IMR-90 (cell line): ENCODE measurements at regions not wholly inside any gene's neighbourhood (a gene's known extent, or its start where the extent isn't known, plus 50 kb on each side); places are given as distances from the start of the nearest gene placed in this dataset.

Experiments used
- ATAC-seq: fragments of 200-7000 bp; cut with Tn5 transposase; 2 replicates; pipeline ENCODE4 v1.9.1; 2020; ENCODE audit warnings: low read depth, mild to moderate bottlenecking, moderate library complexity
- BruUV-seq: library from RNA; stranded (reverse); fragments of 400-500 nt; replicated peaks from 2 replicates; lab custom pipeline; 2021; lab: Mats Ljungman, UMichigan
- CTCF ChIA-PET: fragments of 300-600 bp; formaldehyde crosslinking; extraction: SDS; loops from one replicate; lab custom pipeline; 2021; ENCODE audit warnings: antibody characterized with exemption; lab: Yijun Ruan, JAX
- POLR2A ChIA-PET: fragments of 300-600 bp; sonication (Branson Sonifier 250); formaldehyde crosslinking; loops from one replicate; lab custom pipeline; 2022; ENCODE audit warnings: antibody characterized with exemption; ENCODE audit not compliant: unreplicated experiment; lab: Charles Lee
- DNase-seq: peaks from one replicate; pipeline ENCODE4 v3.0.0; 2013
- H2AFZ ChIP-seq: replicated peaks from 2 replicates; pipeline ENCODE3; 2013; ENCODE audit warnings: low read length, mild to moderate bottlenecking; ENCODE audit not compliant: poor library complexity
- H2AK5ac ChIP-seq: 2 replicates; pipeline ENCODE4 v1.6.1; 2013; ENCODE audit warnings: low read depth, low read length, inconsistent platforms
- H2AK9ac ChIP-seq: replicated peaks from 2 replicates; pipeline ENCODE3; 2013; ENCODE audit warnings: mild to moderate bottlenecking, low read depth, low read length, moderate library complexity; ENCODE audit not compliant: poor library complexity
- H2BK120ac ChIP-seq: 2 replicates; pipeline ENCODE4 v1.6.1; 2013; ENCODE audit warnings: low read depth, low read length, inconsistent platforms
- H2BK15ac ChIP-seq: 3 replicates; pipeline ENCODE4 v1.6.1; 2013; ENCODE audit warnings: low read depth, low read length, inconsistent platforms
- H2BK20ac ChIP-seq: 2 replicates; pipeline ENCODE4 v1.6.1; 2013; ENCODE audit warnings: low read depth, mild to moderate bottlenecking, inconsistent platforms, low read length, moderate library complexity
- H2BK5ac ChIP-seq: 2 replicates; pipeline ENCODE4 v1.6.1; 2013; ENCODE audit warnings: mild to moderate bottlenecking, low read depth, low read length, inconsistent platforms; ENCODE audit not compliant: poor library complexity, severe bottlenecking
- H3K14ac ChIP-seq: replicated peaks from 2 replicates; pipeline ENCODE4 v1.6.1; 2013; ENCODE audit warnings: low read depth, low read length, inconsistent platforms
- H3K18ac ChIP-seq: 2 replicates; pipeline ENCODE4 v1.6.1; 2013; ENCODE audit warnings: low read depth, low read length, control low read depth
- H3K23ac ChIP-seq: 2 replicates; pipeline ENCODE4 v1.6.1; 2013; ENCODE audit warnings: low read depth, low read length, inconsistent platforms
- H3K27ac ChIP-seq: 2 replicates; pipeline ENCODE4 v1.5.1; 2013; ENCODE audit warnings: mild to moderate bottlenecking, control low read depth, low read length; ENCODE audit not compliant: insufficient read depth
- H3K27me3 ChIP-seq: 2 replicates; pipeline ENCODE4 v1.6.1; 2013; ENCODE audit warnings: low read length; ENCODE audit not compliant: control insufficient read depth, insufficient read depth
- H3K36me3 ChIP-seq: 2 replicates; pipeline ENCODE4 v1.6.1; 2013; ENCODE audit warnings: low read length, mixed read lengths; ENCODE audit not compliant: control insufficient read depth, insufficient read depth
- H3K4ac ChIP-seq: 2 replicates; pipeline ENCODE4 v1.6.1; 2013; ENCODE audit warnings: low read depth, low read length, inconsistent platforms
- H3K4me1 ChIP-seq: 2 replicates; pipeline ENCODE4 v1.6.1; 2013; ENCODE audit warnings: low read length, mixed read lengths; ENCODE audit not compliant: control insufficient read depth, insufficient read depth
- H3K4me2 ChIP-seq: 2 replicates; pipeline ENCODE4 v1.6.1; 2013; ENCODE audit warnings: low read depth, mild to moderate bottlenecking, control low read depth, low read length, moderate library complexity
- H3K4me3 ChIP-seq: 2 replicates; pipeline ENCODE4 v1.5.1; 2013; ENCODE audit warnings: low read depth, mild to moderate bottlenecking, control low read depth, low read length, moderate library complexity; ENCODE audit not compliant: insufficient read depth
- H3K56ac ChIP-seq: 2 replicates; pipeline ENCODE4 v1.6.1; 2013; ENCODE audit warnings: low read length, inconsistent platforms; ENCODE audit not compliant: insufficient read depth; ENCODE audit errors: extremely low read depth
- H3K79me1 ChIP-seq, 2 experiments: 2 replicates each; pipeline ENCODE4 v1.6.1; 2013; ENCODE audit warnings: low read length in 2 of 2, inconsistent platforms in 1 of 2, low read depth in 1 of 2
- H3K9ac ChIP-seq: 2 replicates; pipeline ENCODE4 v1.6.1; 2013; ENCODE audit warnings: low read depth, low read length, control low read depth
- H3K9me1 ChIP-seq: 2 replicates; pipeline ENCODE4 v1.6.1; 2013; ENCODE audit warnings: low read length, inconsistent platforms; ENCODE audit not compliant: insufficient read depth
- H3K9me3 ChIP-seq: 2 replicates; pipeline ENCODE4 v1.6.1; 2013; ENCODE audit warnings: low read length; ENCODE audit not compliant: control insufficient read depth, insufficient read depth
- H4K20me1 ChIP-seq: 2 replicates; pipeline ENCODE4 v1.6.1; 2013; ENCODE audit warnings: low read length, inconsistent platforms; ENCODE audit not compliant: insufficient read depth
- H4K5ac ChIP-seq: 2 replicates; pipeline ENCODE4 v1.6.1; 2013; ENCODE audit warnings: mild to moderate bottlenecking, low read depth, low read length, control low read depth
- H4K8ac ChIP-seq, 2 experiments: 2 replicates each; pipeline ENCODE4 v1.6.1; 2013; ENCODE audit warnings: low read depth in 2 of 2, low read length in 2 of 2, control low read depth in 1 of 2, inconsistent platforms in 1 of 2
- H4K91ac ChIP-seq: 2 replicates; pipeline ENCODE4 v1.6.1; 2013; ENCODE audit warnings: low read depth, low read length, inconsistent platforms; ENCODE audit not compliant: insufficient read depth
- CEBPB ChIP-seq: IDR thresholded peaks from 2 replicates; pipeline ENCODE4 v1.6.1; 2012; ENCODE audit warnings: low read depth, low read length, improper control_type of control experiment
- ELK1 ChIP-seq: fragments of 150-350 bp; IDR thresholded peaks from 2 replicates; pipeline ENCODE4 v1.6.1; 2016; ENCODE audit warnings: low read depth, mild to moderate bottlenecking, low read length, moderate library complexity, borderline replicate concordance
- MAZ ChIP-seq: IDR thresholded peaks from 2 replicates; pipeline ENCODE4 v1.6.1; 2012; ENCODE audit warnings: low read depth, mild to moderate bottlenecking, low read length, improper control_type of control experiment, moderate library complexity, borderline replicate concordance
- WGBS, 2 experiments: methylation state at CpG; one replicate each; pipeline versions ENCODE4 v1.1.5 to v1.1.7; 2013; ENCODE audit warnings: missing lambda C conversion rate in 2 of 2; ENCODE audit not compliant: insufficient read length in 1 of 2; ENCODE audit errors: extremely low coverage in 2 of 2; 5-methylcytosine and 5-hydroxymethylcytosine counted together
- dilution Hi-C: fragments of 300-500 bp; cut with HindIII; formaldehyde crosslinking; loops from one replicate; pipeline ENCODE4 v1.14.3; 2018; ENCODE audit warnings: low sequenced_read_pairs; ENCODE audit not compliant: unreplicated experiment
- in situ Hi-C: fragments of 300-500 bp; cut with MboI; formaldehyde crosslinking; loops from 3 replicates; pipeline ENCODE4 v1.14.3; 2019; ENCODE audit warnings: low sequenced_read_pairs, inconsistent platforms, mixed read lengths
- intact Hi-C: fragments of 100-400 bp; cut with micrococcal nuclease; formaldehyde crosslinking; loops from 2 replicates; pipeline ENCODE4 v1.10.0; 2022

DNA sequence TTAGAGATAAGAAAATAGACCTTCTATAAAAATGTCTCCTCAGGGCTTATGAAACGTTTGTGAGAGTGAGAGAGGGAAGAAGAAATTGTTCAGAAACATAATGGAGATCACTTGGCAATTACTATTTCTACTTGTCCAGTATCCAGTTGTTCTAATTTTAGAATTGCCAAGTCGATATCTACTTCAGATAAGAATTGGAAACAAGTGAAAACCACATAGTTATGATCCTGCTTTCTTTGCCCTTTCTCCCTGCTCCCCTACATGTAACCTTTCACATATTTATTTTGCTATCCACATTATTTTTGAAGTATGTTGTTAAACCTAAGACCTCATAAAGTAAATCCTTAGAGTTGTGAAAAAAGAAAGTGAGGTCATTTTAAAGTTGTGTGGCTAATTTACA lies 1154.7 kb upstream of the ADGRL2 start:
- Histone ChIP-seq H3K4me2 (no peak overlapping the region), H2BK15ac (no peak overlapping the region), H4K20me1 (no peaks in the 10 kb centered on the region), H3K56ac (no peak overlapping the region), H3K23ac (no peak overlapping the region), H3K14ac (no peak overlapping the region), H3K4ac (no peak overlapping the region), H2AK5ac (no peak overlapping the region), H3K4me3 (no peak overlapping the region), H3K9ac (no peak overlapping the region), H4K91ac (no peak overlapping the region), H2BK120ac (no peak overlapping the region), H4K8ac (no peak overlapping the region), H3K9me1 (no peaks in the 10 kb centered on the region), H3K79me1 (no peaks in the 10 kb centered on the region), H3K4me1 (no peaks in the 10 kb centered on the region), H2BK20ac (no peak overlapping the region), H2AFZ (no peak overlapping the region), H3K27me3 (no peaks in the 10 kb centered on the region), H2AK9ac (no peak overlapping the region), H3K36me3 (no peaks in the 10 kb centered on the region), H3K27ac (no peak overlapping the region), H3K9me3 (no peaks in the 10 kb centered on the region), H4K5ac (no peak overlapping the region), H3K18ac (no peak overlapping the region), H2BK5ac (no peak overlapping the region)
- BruUV-seq, result no TSS peak
- in situ Hi-C loops, result no loop called here
- CTCF ChIA-PET, result interaction anchor here (0.6 kb wide), 1 partner anchor 9 kb away, joined by 4 read pairs; no protein-coding TSS in a partner anchor
- dilution Hi-C loops, result no loop called here
- intact Hi-C loops, result no loop called here
- DNase-seq (no peak), ATAC-seq (no peak)
- TF ChIP-seq MAZ, result no peak
- no peak for TF ChIP-seq ELK1
- no peak for TF ChIP-seq CEBPB
- POLR2A ChIA-PET, result no interaction called here
- WGBS, 2 experiments, result no CpG with 5 or more reads among the region's 2 CpGs
